OCI-LY1 (cell line): ENCODE measurements at regions not wholly inside any gene's neighbourhood (a gene's known extent, or its start where the extent isn't known, plus 50 kb on each side); places are given as distances from the start of the nearest gene placed in this dataset.
"Not testable (repeated sequence)": the region's sequence is repeated elsewhere in the genome, so short reads cannot be mapped to it uniquely, and the experiment has no call there.

ENCODE experiments used
- H2AFZ ChIP-seq: fragments of 200-600 bp; sonication (generic), shearing (Covaris generic); 2 replicates; pipeline ENCODE4 v1.6.0; 2014; ENCODE audit warnings: antibody characterized with exemption, mild to moderate bottlenecking, low read length
- H3F3A ChIP-seq: fragments of 200-600 bp; sonication (generic), shearing (Covaris generic); 2 replicates; pipeline ENCODE4 v1.6.0; 2014; ENCODE audit warnings: mild to moderate bottlenecking, antibody characterized with exemption, low read length, moderate library complexity; ENCODE audit not compliant: insufficient read depth
- H3K27ac ChIP-seq: fragments of 200-600 bp; sonication (generic); 2 replicates; pipeline ENCODE4 v1.5.1; 2014; ENCODE audit warnings: low read length, mixed run types, mild to moderate bottlenecking, low read depth; ENCODE audit not compliant: poor library complexity, severe bottlenecking
- H3K27me3 ChIP-seq: fragments of 200-600 bp; sonication (generic); 2 replicates; pipeline ENCODE4 v1.6.0; 2014; ENCODE audit warnings: antibody characterized with exemption, mild to moderate bottlenecking, low read length, moderate library complexity; ENCODE audit not compliant: insufficient read depth
- H3K36me3 ChIP-seq: fragments of 200-600 bp; sonication (generic); 2 replicates; pipeline ENCODE4 v1.6.1; 2014; ENCODE audit warnings: mild to moderate bottlenecking, antibody characterized with exemption, low read length, moderate library complexity, mixed read lengths; ENCODE audit not compliant: insufficient read depth
- H3K4me1 ChIP-seq: fragments of 200-600 bp; sonication (generic); 2 replicates; pipeline ENCODE4 v1.5.1; 2014; ENCODE audit warnings: mild to moderate bottlenecking, low read length, moderate library complexity; ENCODE audit not compliant: insufficient read depth, severe bottlenecking
- H3K4me2 ChIP-seq: fragments of 200-600 bp; sonication (generic), shearing (Covaris generic); 2 replicates; pipeline ENCODE4 v1.6.1; 2014; ENCODE audit warnings: low read length
- H3K4me3 ChIP-seq: fragments of 200-600 bp; sonication (generic); 2 replicates; pipeline ENCODE4 v1.5.1; 2014; ENCODE audit warnings: low read length, low read depth, mild to moderate bottlenecking, mixed read lengths; ENCODE audit not compliant: poor library complexity, severe bottlenecking
- H3K79me2 ChIP-seq: fragments of 200-600 bp; shearing (Covaris generic); 2 replicates; pipeline ENCODE4 v1.6.1; 2016; ENCODE audit warnings: mixed run types, low read length, mixed read lengths; ENCODE audit not compliant: insufficient read depth
- H3K9ac ChIP-seq: fragments of 200-600 bp; sonication (generic), shearing (Covaris generic); 2 replicates; pipeline ENCODE4 v1.6.1; 2014; ENCODE audit warnings: mild to moderate bottlenecking, low read length, mixed read lengths
- H3K9me2 ChIP-seq: fragments of 200-600 bp; sonication (generic), shearing (Covaris generic); 2 replicates; pipeline ENCODE4 v1.6.1; 2014; ENCODE audit warnings: low read depth, mild to moderate bottlenecking, low read length, mixed read lengths
- H3K9me3 ChIP-seq: fragments of 200-600 bp; shearing (Covaris generic); 2 replicates; pipeline ENCODE4 v1.6.1; 2014; ENCODE audit warnings: low read length, mixed read lengths
- H4K20me1 ChIP-seq: fragments of 200-600 bp; sonication (generic), shearing (Covaris generic); 2 replicates; pipeline ENCODE4 v1.6.0; 2016; ENCODE audit warnings: mild to moderate bottlenecking, low read length; ENCODE audit not compliant: insufficient read depth
- EZH2 ChIP-seq: fragments of 200-600 bp; sonication (generic), shearing (Covaris generic); IDR thresholded peaks from 2 replicates; pipeline ENCODE4 v1.8.0; 2017; ENCODE audit warnings: borderline replicate concordance, mixed run types, mild to moderate bottlenecking, antibody characterized with exemption, low read length, moderate library complexity, mixed read lengths
- TF ChIP-seq, protein P1 (sequence below): fragments of 200-600 bp; sonication (generic), shearing (Covaris generic); IDR thresholded peaks from 2 replicates; pipeline ENCODE4 v1.5.1; 2017; ENCODE audit warnings: mild to moderate bottlenecking, antibody characterized with exemption, low read length, moderate library complexity, mixed read lengths

DNA sequence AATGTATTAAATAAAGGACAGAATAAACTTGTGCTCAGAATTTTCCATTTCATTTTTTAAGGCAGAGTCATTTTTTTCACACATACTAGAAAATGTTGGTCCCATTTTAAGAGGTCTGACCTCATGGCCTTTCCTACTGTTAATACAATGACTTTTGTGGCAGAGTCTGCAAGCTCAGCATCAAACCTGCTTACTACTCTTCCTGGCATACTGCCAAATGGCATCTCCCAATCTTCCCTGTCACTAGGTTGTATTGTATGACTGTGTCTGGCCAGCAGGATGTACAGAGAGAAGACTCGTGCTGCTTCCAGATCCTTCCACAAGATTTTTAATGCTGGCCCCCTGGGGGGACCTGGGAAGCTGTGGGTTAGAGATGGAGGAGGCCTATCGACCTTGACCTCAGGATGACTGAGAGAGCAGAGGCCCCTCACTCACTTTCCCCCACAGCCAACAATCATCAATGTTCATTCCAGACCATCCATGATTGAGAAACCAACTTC is 64.7 kb downstream of the BARX1 start:
- H3K4me2 ChIP-seq: no peak overlapping the region
- TF ChIP-seq EZH2: no peak
- TF ChIP-seq, protein P1, sequence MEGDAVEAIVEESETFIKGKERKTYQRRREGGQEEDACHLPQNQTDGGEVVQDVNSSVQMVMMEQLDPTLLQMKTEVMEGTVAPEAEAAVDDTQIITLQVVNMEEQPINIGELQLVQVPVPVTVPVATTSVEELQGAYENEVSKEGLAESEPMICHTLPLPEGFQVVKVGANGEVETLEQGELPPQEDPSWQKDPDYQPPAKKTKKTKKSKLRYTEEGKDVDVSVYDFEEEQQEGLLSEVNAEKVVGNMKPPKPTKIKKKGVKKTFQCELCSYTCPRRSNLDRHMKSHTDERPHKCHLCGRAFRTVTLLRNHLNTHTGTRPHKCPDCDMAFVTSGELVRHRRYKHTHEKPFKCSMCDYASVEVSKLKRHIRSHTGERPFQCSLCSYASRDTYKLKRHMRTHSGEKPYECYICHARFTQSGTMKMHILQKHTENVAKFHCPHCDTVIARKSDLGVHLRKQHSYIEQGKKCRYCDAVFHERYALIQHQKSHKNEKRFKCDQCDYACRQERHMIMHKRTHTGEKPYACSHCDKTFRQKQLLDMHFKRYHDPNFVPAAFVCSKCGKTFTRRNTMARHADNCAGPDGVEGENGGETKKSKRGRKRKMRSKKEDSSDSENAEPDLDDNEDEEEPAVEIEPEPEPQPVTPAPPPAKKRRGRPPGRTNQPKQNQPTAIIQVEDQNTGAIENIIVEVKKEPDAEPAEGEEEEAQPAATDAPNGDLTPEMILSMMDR: no peak
- no peak overlapping the region for H3K4me3 ChIP-seq
- no peaks in the 10 kb centered on the region for H3K79me2 ChIP-seq
- H4K20me1 ChIP-seq: no peaks in the 10 kb centered on the region
- H3K27me3 ChIP-seq: peaks cover 4% of the 10 kb centered on the region; the same call in 1 of the 2 replicates
- H3K9me2 ChIP-seq: no peaks in the 10 kb centered on the region
- H2AFZ ChIP-seq: no peak overlapping the region
- peaks cover 2% of the 10 kb centered on the region; the same call in 1 of the 2 replicates for H3K9me3 ChIP-seq
- no peaks in the 10 kb centered on the region for H3F3A ChIP-seq
- no peak overlapping the region for H3K27ac ChIP-seq
- no peaks in the 10 kb centered on the region for H3K36me3 ChIP-seq
- no peaks in the 10 kb centered on the region for H3K4me1 ChIP-seq
- no peak overlapping the region for H3K9ac ChIP-seq

DNA sequence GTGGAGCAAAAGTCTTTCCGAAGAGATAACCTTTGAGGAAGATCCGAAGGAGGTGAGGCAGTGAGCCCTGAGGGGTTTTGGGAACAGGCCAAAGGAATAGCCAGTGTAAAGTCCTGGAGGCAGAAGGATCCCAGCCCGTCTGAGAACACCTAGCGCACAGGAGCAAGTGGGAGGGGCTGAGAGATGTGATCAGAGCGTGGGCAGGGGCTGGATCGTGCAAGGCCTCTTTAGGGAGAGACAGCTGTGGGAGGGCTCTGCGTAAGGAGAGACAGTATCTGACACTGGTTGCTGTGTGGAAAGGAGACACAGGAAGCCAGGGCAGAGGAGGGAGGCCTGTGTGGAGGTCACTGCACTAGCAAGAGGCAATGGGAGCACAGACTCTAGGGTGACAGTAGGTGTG is 68.2 kb downstream of the BARX1 start:
- no peak for TF ChIP-seq EZH2
- TF ChIP-seq, protein P1: no peak
- Histone ChIP-seq H3K4me3 (no peak overlapping the region), H3K4me1 (no peaks in the 10 kb centered on the region), H3F3A (no peaks in the 10 kb centered on the region), H3K9me3 (no peaks in the 10 kb centered on the region), H2AFZ (no peak overlapping the region), H3K9ac (no peak overlapping the region), H3K27me3 (no peaks in the 10 kb centered on the region; the same call in 1 of the 2 replicates), H3K27ac (no peak overlapping the region), H3K36me3 (no peaks in the 10 kb centered on the region), H3K4me2 (no peak overlapping the region), H4K20me1 (no peaks in the 10 kb centered on the region), H3K79me2 (no peaks in the 10 kb centered on the region), H3K9me2 (no peaks in the 10 kb centered on the region)

DNA sequence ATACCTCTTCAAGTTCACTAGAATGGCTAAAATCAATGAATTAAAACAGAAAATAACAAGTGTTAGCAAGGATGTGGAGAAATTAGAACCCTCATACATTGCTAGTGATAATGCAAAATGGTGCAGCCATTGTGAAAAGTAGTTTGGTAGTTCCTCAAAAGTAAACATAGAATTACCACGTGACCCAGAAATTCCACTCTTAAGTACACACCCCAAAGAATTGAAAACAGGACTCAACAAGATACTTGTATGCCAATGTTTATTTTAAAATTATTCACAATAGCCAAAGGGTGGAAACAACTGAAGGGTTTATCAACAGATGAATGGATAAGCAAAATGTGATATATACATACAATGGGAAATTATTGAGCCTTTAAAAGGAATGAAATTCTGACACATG is 70.3 kb downstream of the BARX1 start:
- H3K9ac ChIP-seq: no peak overlapping the region
- no peak overlapping the region for H3K4me3 ChIP-seq
- no peaks in the 10 kb centered on the region for H3K36me3 ChIP-seq
- no peaks in the 10 kb centered on the region for H3K4me1 ChIP-seq
- no peaks in the 10 kb centered on the region for H3K79me2 ChIP-seq
- no peak overlapping the region for H3K4me2 ChIP-seq
- H3K27ac ChIP-seq: no peak overlapping the region
- H3K27me3 ChIP-seq: no peaks in the 10 kb centered on the region
- no peaks in the 10 kb centered on the region for H4K20me1 ChIP-seq
- H2AFZ ChIP-seq: no peak overlapping the region
- no peaks in the 10 kb centered on the region for H3F3A ChIP-seq
- no peak for TF ChIP-seq EZH2
- TF ChIP-seq, protein P1: no peak
- H3K9me3 ChIP-seq: no peaks in the 10 kb centered on the region
- no peaks in the 10 kb centered on the region for H3K9me2 ChIP-seq

DNA sequence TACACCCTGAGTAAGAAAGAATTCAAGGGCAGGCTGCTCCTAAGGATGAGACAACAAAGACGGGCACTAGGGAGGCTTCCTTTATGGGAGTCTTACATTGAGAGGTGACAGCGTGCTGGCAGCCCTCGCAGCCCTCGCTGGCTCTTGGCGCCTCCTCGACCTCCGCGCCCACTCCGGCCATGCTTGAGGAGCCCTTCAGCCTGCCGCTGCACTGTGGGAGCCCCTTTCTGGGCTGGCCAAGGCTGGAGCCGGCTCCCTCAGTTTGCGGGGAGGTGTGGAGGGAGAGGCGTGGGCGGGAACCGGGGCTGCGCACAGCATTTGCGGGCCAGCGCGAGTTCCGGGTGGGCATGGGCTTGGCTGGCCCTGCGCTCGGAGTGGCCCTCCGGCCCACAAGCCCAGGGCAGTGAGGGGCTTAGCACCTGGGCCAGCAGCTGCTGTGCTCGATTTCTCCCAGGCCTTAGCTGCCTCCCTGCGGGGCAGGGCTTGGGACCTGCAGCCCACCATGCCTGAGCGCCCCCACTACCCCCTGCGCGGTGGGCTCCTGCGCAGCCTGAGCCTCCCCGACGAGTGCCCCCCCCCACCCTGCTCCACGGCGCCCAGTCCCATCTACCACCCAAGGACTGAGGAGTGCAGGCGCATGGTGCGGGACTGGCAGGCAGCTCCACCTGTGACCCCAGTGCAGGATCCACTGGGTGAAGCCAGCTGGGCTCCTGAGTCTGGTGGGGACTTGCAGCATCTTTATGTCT is 75.3 kb downstream of the BARX1 start:
- H3K27me3 ChIP-seq, H3K9me2 ChIP-seq, H3K9me3 ChIP-seq, H2AFZ ChIP-seq, H4K20me1 ChIP-seq, H3K36me3 ChIP-seq, H3K4me2 ChIP-seq, H3K4me1 ChIP-seq, H3K4me3 ChIP-seq, H3K27ac ChIP-seq, H3K79me2 ChIP-seq, H3K9ac ChIP-seq, H3F3A ChIP-seq: not testable (repeated sequence)
